Neural cell (in vitro differentiated cells): ENCODE measurements at regions not wholly inside any gene's neighbourhood (a gene's known extent, or its start where the extent isn't known, plus 50 kb on each side); places are given as distances from the start of the nearest gene placed in this dataset.

ENCODE experiments used
- EP300 ChIP-seq: fragments of 450-650 bp; conservative IDR thresholded peaks from 2 replicates; pipeline ENCODE4 v1.6.1; 2014; ENCODE audit warnings: antibody characterized with exemption, mild to moderate bottlenecking, moderate library complexity; ENCODE audit not compliant: poor library complexity, severe bottlenecking
- EZH2 ChIP-seq: fragments of 200-600, 300-800 bp; shearing (Covaris generic), sonication (generic); IDR thresholded peaks from 2 replicates; pipeline ENCODE4 v1.6.1; 2014; ENCODE audit warnings: antibody characterized with exemption, low read length, borderline replicate concordance, mild to moderate bottlenecking; ENCODE audit not compliant: insufficient read depth, poor library complexity, severe bottlenecking
- MXI1 ChIP-seq: fragments of 450-650 bp; conservative IDR thresholded peaks from 2 replicates; pipeline ENCODE4 v1.6.1; 2014; ENCODE audit warnings: antibody characterized with exemption, mild to moderate bottlenecking; ENCODE audit not compliant: poor library complexity, severe bottlenecking
- POLR2AphosphoS5 ChIP-seq: IDR thresholded peaks from 2 replicates; pipeline ENCODE4 v1.6.1; 2012
- RAD21 ChIP-seq: fragments of 450-650 bp; conservative IDR thresholded peaks from 2 replicates; pipeline ENCODE4 v1.6.1; 2014; ENCODE audit warnings: antibody characterized with exemption, mild to moderate bottlenecking, moderate library complexity
- TAF1 ChIP-seq: IDR thresholded peaks from 2 replicates; pipeline ENCODE4 v1.6.1; 2012; ENCODE audit warnings: low read depth
- TF ChIP-seq, protein P1 (sequence below): fragments of 450-650 bp; IDR thresholded peaks from 2 replicates; pipeline ENCODE4 v1.5.1; 2014; ENCODE audit warnings: antibody characterized with exemption, mild to moderate bottlenecking, moderate library complexity; ENCODE audit not compliant: poor library complexity, severe bottlenecking

DNA sequence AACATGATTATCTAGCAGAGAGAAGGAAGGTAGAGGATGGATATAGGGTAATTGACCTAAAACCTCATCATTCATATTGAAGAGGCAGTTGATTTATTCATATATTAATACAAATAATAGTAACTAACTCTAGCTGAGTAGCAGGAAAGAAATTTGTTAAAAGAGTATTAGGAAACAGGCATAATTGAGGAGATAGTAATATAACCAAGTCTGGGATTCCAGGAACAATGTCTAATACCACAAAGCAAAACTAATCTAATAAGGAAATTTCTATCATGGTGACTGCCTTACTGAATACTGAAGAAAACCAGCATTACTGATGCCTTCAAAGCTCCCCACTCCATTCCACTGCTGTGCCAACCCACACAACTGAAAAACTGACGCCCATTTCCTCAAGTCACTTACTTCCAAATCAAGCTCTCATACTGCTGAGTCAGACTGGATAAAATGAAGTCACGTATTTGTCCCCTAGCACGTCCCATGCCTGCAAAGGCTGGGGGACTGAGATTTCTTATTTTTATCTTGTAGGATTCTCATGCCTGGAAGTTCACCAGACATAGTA lies 153.9 kb downstream of the SMC2 start:
- TF ChIP-seq, protein P1, sequence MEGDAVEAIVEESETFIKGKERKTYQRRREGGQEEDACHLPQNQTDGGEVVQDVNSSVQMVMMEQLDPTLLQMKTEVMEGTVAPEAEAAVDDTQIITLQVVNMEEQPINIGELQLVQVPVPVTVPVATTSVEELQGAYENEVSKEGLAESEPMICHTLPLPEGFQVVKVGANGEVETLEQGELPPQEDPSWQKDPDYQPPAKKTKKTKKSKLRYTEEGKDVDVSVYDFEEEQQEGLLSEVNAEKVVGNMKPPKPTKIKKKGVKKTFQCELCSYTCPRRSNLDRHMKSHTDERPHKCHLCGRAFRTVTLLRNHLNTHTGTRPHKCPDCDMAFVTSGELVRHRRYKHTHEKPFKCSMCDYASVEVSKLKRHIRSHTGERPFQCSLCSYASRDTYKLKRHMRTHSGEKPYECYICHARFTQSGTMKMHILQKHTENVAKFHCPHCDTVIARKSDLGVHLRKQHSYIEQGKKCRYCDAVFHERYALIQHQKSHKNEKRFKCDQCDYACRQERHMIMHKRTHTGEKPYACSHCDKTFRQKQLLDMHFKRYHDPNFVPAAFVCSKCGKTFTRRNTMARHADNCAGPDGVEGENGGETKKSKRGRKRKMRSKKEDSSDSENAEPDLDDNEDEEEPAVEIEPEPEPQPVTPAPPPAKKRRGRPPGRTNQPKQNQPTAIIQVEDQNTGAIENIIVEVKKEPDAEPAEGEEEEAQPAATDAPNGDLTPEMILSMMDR, result no peak
- no peak for TF ChIP-seq EZH2
- TF ChIP-seq POLR2AphosphoS5, result no peak
- TF ChIP-seq EP300, result no peak
- TF ChIP-seq MXI1, result no peak
- TF ChIP-seq TAF1, result no peak
- no peak for TF ChIP-seq RAD21
